WTC11 (cell line): ENCODE measurements at regions not wholly inside any gene's neighbourhood (a gene's known extent, or its start where the extent isn't known, plus 50 kb on each side); places are given as distances from the start of the nearest gene placed in this dataset.

Experiments used
- ATAC-seq: fragments of 200-7000 bp; cut with Tn5 transposase; 2 replicates; pipeline ENCODE4 v1.10.0; 2021; ENCODE audit warnings: mild to moderate bottlenecking, moderate library complexity
- CTCF ChIA-PET: fragments of 300-600 bp; sonication (Branson Sonifier 250); formaldehyde crosslinking; loops from one replicate; lab custom pipeline; 2021; ENCODE audit warnings: antibody characterized with exemption; lab: Charles Lee
- POLR2A ChIA-PET: fragments of 350-600 bp; sonication (Branson Sonifier 250); formaldehyde crosslinking; loops from one replicate; lab custom pipeline; 2021; ENCODE audit warnings: antibody characterized with exemption; lab: Charles Lee
- DNase-seq: peaks from one replicate; pipeline ENCODE4 v3.0.0; 2021; ENCODE audit warnings: low spot score
- H3K27ac Mint-ChIP-seq: 2 replicates; pipeline ENCODE4 v1.8.0; 2021; ENCODE audit warnings: mixed read lengths
- H3K27me3 Mint-ChIP-seq: 2 replicates; pipeline ENCODE4 v1.8.0; 2021; ENCODE audit warnings: low read depth, mild to moderate bottlenecking, moderate library complexity, mixed read lengths
- H3K36me3 Mint-ChIP-seq: 2 replicates; pipeline ENCODE4 v1.8.0; 2021; ENCODE audit warnings: mixed read lengths
- H3K4me1 Mint-ChIP-seq: 2 replicates; pipeline ENCODE4 v1.8.0; 2022; ENCODE audit warnings: mixed read lengths
- H3K4me3 Mint-ChIP-seq: 2 replicates; pipeline ENCODE4 v1.8.0; 2021; ENCODE audit warnings: mild to moderate bottlenecking, moderate library complexity, mixed read lengths
- H3K9me3 Mint-ChIP-seq: 2 replicates; pipeline ENCODE4 v1.8.0; 2021; ENCODE audit warnings: mixed read lengths
- CREM ChIP-seq: sonication (generic); formaldehyde crosslinking; IDR thresholded peaks from 2 replicates; pipeline ENCODE4 v1.8.1; 2022; ENCODE audit warnings: mild to moderate bottlenecking, missing genetic modification reagents, moderate library complexity
- CTCF ChIP-seq: fragments of 200-600 bp; IDR thresholded peaks from 2 replicates; pipeline ENCODE4 v1.8.0; 2022; ENCODE audit warnings: antibody characterized with exemption
- E2F1 ChIP-seq: sonication (generic); formaldehyde crosslinking; IDR thresholded peaks from 2 replicates; pipeline ENCODE4 v1.8.0; 2022; ENCODE audit warnings: mild to moderate bottlenecking, missing genetic modification reagents
- ELF4 ChIP-seq: sonication (generic); formaldehyde crosslinking; IDR thresholded peaks from 2 replicates; pipeline ENCODE4 v1.8.1; 2022; ENCODE audit warnings: low read depth, mild to moderate bottlenecking, moderate library complexity, missing genetic modification reagents
- EMX1 ChIP-seq: fragments of 250-450 bp; sonication (Bioruptor Pico); IDR thresholded peaks from 2 replicates; pipeline ENCODE4 v1.8.0; 2021; ENCODE audit warnings: mild to moderate bottlenecking
- FOXJ3 ChIP-seq: sonication (generic); formaldehyde crosslinking; IDR thresholded peaks from 2 replicates; pipeline ENCODE4 v1.9.0; 2021; ENCODE audit warnings: missing genetic modification reagents, mild to moderate bottlenecking, borderline replicate concordance
- FOXK1 ChIP-seq: sonication (generic); formaldehyde crosslinking; IDR thresholded peaks from 2 replicates; pipeline ENCODE4 v1.8.0; 2022; ENCODE audit warnings: mild to moderate bottlenecking, moderate library complexity, missing genetic modification reagents
- GABPB1 ChIP-seq: sonication (generic); formaldehyde crosslinking; IDR thresholded peaks from 2 replicates; pipeline ENCODE4 v1.8.1; 2023; ENCODE audit warnings: mild to moderate bottlenecking, missing genetic modification reagents
- GTF2I ChIP-seq: fragments of 250-450 bp; sonication (Bioruptor Pico); conservative IDR thresholded peaks from 2 replicates; pipeline ENCODE4 v1.4.0; 2021; ENCODE audit warnings: mild to moderate bottlenecking
- MYBL2 ChIP-seq: sonication (generic); formaldehyde crosslinking; IDR thresholded peaks from 2 replicates; pipeline ENCODE4 v1.8.1; 2023; ENCODE audit warnings: mild to moderate bottlenecking, moderate library complexity, missing genetic modification reagents
- NR3C1 ChIP-seq: sonication (generic); formaldehyde crosslinking; conservative IDR thresholded peaks from 2 replicates; pipeline ENCODE4 v1.8.1; 2023; ENCODE audit warnings: low read depth, mild to moderate bottlenecking, missing genetic modification reagents
- OVOL2 ChIP-seq: fragments of 250-450 bp; sonication (Bioruptor Pico); IDR thresholded peaks from 2 replicates; pipeline ENCODE4 v1.9.0; 2021; ENCODE audit warnings: mild to moderate bottlenecking, borderline replicate concordance
- RORB ChIP-seq: fragments of 250-450 bp; sonication (Bioruptor Pico); IDR thresholded peaks from 2 replicates; pipeline ENCODE4 v1.9.0; 2021; ENCODE audit warnings: mild to moderate bottlenecking
- SMAD3 ChIP-seq: sonication (generic); formaldehyde crosslinking; IDR thresholded peaks from 2 replicates; pipeline ENCODE4 v1.8.0; 2022; ENCODE audit warnings: missing genetic modification reagents, mild to moderate bottlenecking, borderline replicate concordance
- STAT6 ChIP-seq: sonication (generic); formaldehyde crosslinking; conservative IDR thresholded peaks from 2 replicates; pipeline ENCODE4 v1.8.1; 2023; ENCODE audit warnings: mild to moderate bottlenecking, low read depth, missing genetic modification reagents, moderate library complexity
- TEAD4 ChIP-seq: sonication (generic); formaldehyde crosslinking; IDR thresholded peaks from 2 replicates; pipeline ENCODE4 v1.8.0; 2022; ENCODE audit warnings: mild to moderate bottlenecking, missing genetic modification reagents
- ZNF317 ChIP-seq: sonication (generic); formaldehyde crosslinking; IDR thresholded peaks from 2 replicates; pipeline ENCODE4 v1.8.1; 2023; ENCODE audit warnings: low read depth, mild to moderate bottlenecking, moderate library complexity, missing genetic modification reagents, borderline replicate concordance
- ZNF416 ChIP-seq: fragments of 250-450 bp; sonication (Bioruptor Pico); IDR thresholded peaks from 2 replicates; pipeline ENCODE4 v1.9.0; 2021; ENCODE audit warnings: mild to moderate bottlenecking, inconsistent platforms
- ZNF425 ChIP-seq: fragments of 250-450 bp; sonication (Bioruptor Pico); conservative IDR thresholded peaks from 2 replicates; pipeline ENCODE4 v1.9.0; 2021; ENCODE audit warnings: mild to moderate bottlenecking
- ZSCAN18 ChIP-seq: fragments of 250-450 bp; sonication (Bioruptor Pico); IDR thresholded peaks from 2 replicates; pipeline ENCODE4 v2.1.2; 2022; ENCODE audit warnings: mild to moderate bottlenecking, moderate library complexity

- TF ChIP-seq STAT6 (CRISPR knock-in tag) (no peak), SMAD3 (CRISPR knock-in tag) (no peak), GTF2I (CRISPR knock-in tag) (no peak), OVOL2 (CRISPR knock-in tag) (no peak), ZNF425 (no peak), E2F1 (CRISPR knock-in tag) (no peak), CTCF (no peak)
- TF ChIP-seq, all 79 proteins: peak for 0
Measured at GRCh38 chr2:39511219-39511604, 74.1 kb upstream of the MAP4K3 start (continued).

- Mint-ChIP-seq H3K27me3 (no peaks in the 10 kb centered on the region), H3K4me1 (peaks cover 54% of the 10 kb centered on the region), H3K36me3 (no peaks in the 10 kb centered on the region), H3K9me3 (no peaks in the 10 kb centered on the region), H3K4me3 (no peak overlapping the region), H3K27ac (no peak overlapping the region; the same call in 1 of the 2 replicates)
- ChIA-PET CTCF (interaction anchor here (0.7 kb wide), 1 partner anchor 246 kb away, joined by 3 read pairs; no protein-coding TSS in a partner anchor), POLR2A (interaction anchor here (0.8 kb wide), 1 partner anchor 263 kb away, joined by 3 read pairs; no protein-coding TSS in a partner anchor)
- TF ChIP-seq EMX1 (CRISPR knock-in tag) (no peak), NR3C1 (CRISPR knock-in tag) (no peak), ZNF317 (CRISPR knock-in tag) (no peak), FOXK1 (CRISPR knock-in tag) (no peak), FOXJ3 (CRISPR knock-in tag) (no peak), ZNF416 (CRISPR knock-in tag) (no peak), GABPB1 (no peak), ZSCAN18 (CRISPR knock-in tag) (no peak), TEAD4 (CRISPR knock-in tag) (no peak), MYBL2 (CRISPR knock-in tag) (no peak), RORB (CRISPR knock-in tag) (no peak), ELF4 (no peak), CREM (no peak), ZNF425 (no peak)
- DNase-seq, result no peak
- no peak for ATAC-seq
Measured at GRCh38 chr2:39511605-39512433, 74.7 kb upstream of the MAP4K3 start.
